GM21786 (cell line): ENCODE measurements at regions not wholly inside any gene's neighbourhood (a gene's known extent, or its start where the extent isn't known, plus 50 kb on each side); places are given as distances from the start of the nearest gene placed in this dataset.

ENCODE experiments used
- ATAC-seq: cut with Tn5 transposase; IDR thresholded peaks from one replicate; pipeline ENCODE4 v1.9.1; 2021; ENCODE audit not compliant: unreplicated experiment

- no peak for ATAC-seq
Observed at GRCh38 chr12:127334912-127335644, 931.9 kb upstream of the TMEM132C start.

- no peak for ATAC-seq
Observed at GRCh38 chr12:127336416-127336815, 930.6 kb upstream of the TMEM132C start.

- no peak for ATAC-seq
Observed at GRCh38 chr12:127339065-127339464, 927.9 kb upstream of the TMEM132C start.

- no peak for ATAC-seq
Observed at GRCh38 chr12:127340381-127340780, 926.6 kb upstream of the TMEM132C start.

GRCh38 chr12:127342861-127343260 is 924.1 kb upstream of the TMEM132C start:
- no peak for ATAC-seq

GRCh38 chr12:127343940-127344339 is 923.0 kb upstream of the TMEM132C start:
- ATAC-seq = no peak

GRCh38 chr12:127351481-127352010 is 915.4 kb upstream of the TMEM132C start:
- ATAC-seq = no peak

- no peak for ATAC-seq
Observed at GRCh38 chr12:127355061-127355841, 911.7 kb upstream of the TMEM132C start.

GRCh38 chr12:127358888-127359287 is 908.1 kb upstream of the TMEM132C start:
- ATAC-seq = no peak

- ATAC-seq = no peak
Observed at GRCh38 chr12:127360580-127360979, 906.4 kb upstream of the TMEM132C start.

GRCh38 chr12:127362121-127362520 is 904.8 kb upstream of the TMEM132C start:
- ATAC-seq = no peak

- ATAC-seq = no peak
Observed at GRCh38 chr12:127363392-127363791, 903.6 kb upstream of the TMEM132C start.

GRCh38 chr12:127373559-127373958 is 893.4 kb upstream of the TMEM132C start:
- no peak for ATAC-seq

- no peak for ATAC-seq
Observed at GRCh38 chr12:127374447-127374846, 892.5 kb upstream of the TMEM132C start.

GRCh38 chr12:127381043-127381668 is 885.8 kb upstream of the TMEM132C start:
- ATAC-seq = peak; percentile 82

GRCh38 chr12:127381681-127382080 is 885.3 kb upstream of the TMEM132C start:
- ATAC-seq = no peak

- no peak for ATAC-seq
Observed at GRCh38 chr12:127383281-127383680, 883.7 kb upstream of the TMEM132C start.

GRCh38 chr12:127386723-127387122 is 880.2 kb upstream of the TMEM132C start:
- no peak for ATAC-seq

GRCh38 chr12:127388985-127389384 is 878.0 kb upstream of the TMEM132C start:
- no peak for ATAC-seq

- no peak for ATAC-seq
Observed at GRCh38 chr12:127389923-127390322, 877.0 kb upstream of the TMEM132C start.

- no peak for ATAC-seq
Observed at GRCh38 chr12:127393465-127393864, 873.5 kb upstream of the TMEM132C start.

GRCh38 chr12:127393896-127394295 is 873.1 kb upstream of the TMEM132C start:
- ATAC-seq = no peak
